NT2/D1 (cell line): ENCODE measurements at regions not wholly inside any gene's neighbourhood (a gene's known extent, or its start where the extent isn't known, plus 50 kb on each side); places are given as distances from the start of the nearest gene placed in this dataset.

Experiments used
- YY1 ChIP-seq: IDR thresholded peaks from 2 replicates; pipeline ENCODE4 v1.6.1; 2011; ENCODE audit not compliant: insufficient read length, insufficient read depth
- ZNF274 ChIP-seq: IDR thresholded peaks from 2 replicates; pipeline ENCODE4 v1.6.1; 2011; ENCODE audit warnings: mild to moderate bottlenecking, low read depth, low read length

DNA sequence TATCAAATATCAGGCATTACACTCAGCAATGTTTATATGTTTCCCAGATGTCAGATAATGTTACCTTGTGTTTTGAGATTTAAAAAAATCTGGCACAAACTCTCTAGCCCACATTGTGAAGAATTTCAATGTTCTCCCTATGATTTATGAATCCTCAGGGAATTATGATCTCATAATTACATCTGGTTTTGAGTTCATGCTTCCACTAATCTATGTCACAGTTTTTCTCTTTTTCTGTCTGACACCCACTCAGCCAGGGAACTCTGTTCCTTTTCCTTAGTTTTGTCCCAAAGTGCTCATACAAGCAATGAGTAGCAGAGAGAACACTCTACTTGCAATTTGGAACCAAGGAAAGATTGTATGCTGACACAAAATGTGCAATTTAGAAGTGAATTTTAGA is 212.1 kb upstream of the POF1B start:
- TF ChIP-seq YY1 (no peak), ZNF274 (no peak)
